Stimulated activated CD8-positive, alpha-beta memory T cell treated with anti-CD3 and anti-CD28 coated beads, Interleukin-4, amount 100 ng/mL, for 24 hours (primary cell): ENCODE measurements at regions not wholly inside any gene's neighbourhood (a gene's known extent, or its start where the extent isn't known, plus 50 kb on each side); places are given as distances from the start of the nearest gene placed in this dataset.
A peak's percentile ranks its signal among the peaks of the same experiment; 100 is the strongest.

Source experiments
- DNase-seq: peaks from one replicate; pipeline ENCODE4 v3.0.0-alpha.2; 2020; ENCODE audit warnings: low read depth

GRCh38 chr3:28646435-28646834, 297.8 kb upstream of the AZI2 start:
- DNase-seq: no peak

- no peak for DNase-seq
These were observed 300.6 kb upstream of the AZI2 start for GRCh38 chr3:28649266-28649665.

GRCh38 chr3:28651159-28651558, 302.5 kb upstream of the AZI2 start:
- DNase-seq: no peak

GRCh38 chr3:28664123-28664522, 315.5 kb upstream of the AZI2 start:
- no peak for DNase-seq

- peak; percentile 12 for DNase-seq
These were observed 319.3 kb upstream of the AZI2 start for GRCh38 chr3:28667646-28668621.

GRCh38 chr3:28669870-28670269, 321.2 kb upstream of the AZI2 start:
- no peak for DNase-seq

- no peak for DNase-seq
These were observed 323.8 kb upstream of the AZI2 start for GRCh38 chr3:28672406-28672805.

GRCh38 chr3:28673446-28673845, 324.8 kb upstream of the AZI2 start:
- DNase-seq: no peak

- no peak for DNase-seq
These were observed 325.6 kb upstream of the AZI2 start for GRCh38 chr3:28674212-28674611.

- no peak for DNase-seq
These were observed 329.0 kb upstream of the AZI2 start for GRCh38 chr3:28677581-28677980.

GRCh38 chr3:28678086-28678485, 329.5 kb upstream of the AZI2 start:
- no peak for DNase-seq

GRCh38 chr3:28680050-28680449, 331.4 kb upstream of the AZI2 start:
- DNase-seq: no peak

- no peak for DNase-seq
These were observed 333.5 kb upstream of the AZI2 start for GRCh38 chr3:28682121-28682520.

- DNase-seq: no peak
These were observed 341.6 kb upstream of the AZI2 start for GRCh38 chr3:28690176-28690575.

GRCh38 chr3:28698706-28699105, 350.1 kb upstream of the AZI2 start:
- DNase-seq: no peak

- DNase-seq: no peak
These were observed 350.7 kb upstream of the AZI2 start for GRCh38 chr3:28699283-28699682.

GRCh38 chr3:28700728-28701127, 352.1 kb upstream of the AZI2 start:
- DNase-seq: no peak

GRCh38 chr3:28703843-28704242, 355.2 kb upstream of the AZI2 start:
- DNase-seq: no peak

- no peak for DNase-seq
These were observed 362.7 kb upstream of the AZI2 start for GRCh38 chr3:28711293-28711692.

GRCh38 chr3:28716939-28717338, 368.3 kb upstream of the AZI2 start:
- no peak for DNase-seq

- no peak for DNase-seq
These were observed 369.6 kb upstream of the AZI2 start for GRCh38 chr3:28718074-28718849.

GRCh38 chr3:28726840-28727239, 378.2 kb upstream of the AZI2 start:
- DNase-seq: no peak

- DNase-seq: no peak
These were observed 378.7 kb upstream of the AZI2 start for GRCh38 chr3:28727307-28727706.
